GM19351 (cell line): ENCODE measurements at regions not wholly inside any gene's neighbourhood (a gene's known extent, or its start where the extent isn't known, plus 50 kb on each side); places are given as distances from the start of the nearest gene placed in this dataset.
"Not testable (repeated sequence)": the region's sequence is repeated elsewhere in the genome, so short reads cannot be mapped to it uniquely, and the experiment has no call there.

ENCODE experiments used
- ATAC-seq: cut with Tn5 transposase; IDR thresholded peaks from one replicate; pipeline ENCODE4 v1.9.1; 2021; ENCODE audit warnings: mild to moderate bottlenecking, moderate library complexity; ENCODE audit not compliant: unreplicated experiment

- no peak for ATAC-seq
These were observed 575.2 kb downstream of the PIK3C3 start for GRCh38 chr18:42530276-42530675.

- no peak for ATAC-seq
These were observed 577.1 kb downstream of the PIK3C3 start for GRCh38 chr18:42532119-42532518.

- ATAC-seq, result no peak
These were observed 578.1 kb downstream of the PIK3C3 start for GRCh38 chr18:42533009-42533575.

- no peak for ATAC-seq
These were observed 578.6 kb downstream of the PIK3C3 start for GRCh38 chr18:42533616-42534015.

GRCh38 chr18:42534313-42534712 is 579.3 kb downstream of the PIK3C3 start:
- ATAC-seq, result no peak

- no peak for ATAC-seq
These were observed 579.0 kb downstream of the RIT2 start for GRCh38 chr18:42536442-42536841.

GRCh38 chr18:42537291-42537690 is 578.2 kb downstream of the RIT2 start:
- ATAC-seq, result no peak

GRCh38 chr18:42544901-42545300 is 570.6 kb downstream of the RIT2 start:
- ATAC-seq, result no peak

GRCh38 chr18:42545825-42546224 is 569.7 kb downstream of the RIT2 start:
- ATAC-seq, result no peak

GRCh38 chr18:42548493-42548892 is 567.0 kb downstream of the RIT2 start:
- ATAC-seq, result no peak

GRCh38 chr18:42549596-42549995 is 565.9 kb downstream of the RIT2 start:
- ATAC-seq, result no peak

GRCh38 chr18:42552559-42552958 is 562.9 kb downstream of the RIT2 start:
- not testable (repeated sequence) for ATAC-seq

- no peak for ATAC-seq
These were observed 556.3 kb downstream of the RIT2 start for GRCh38 chr18:42559069-42559690.

GRCh38 chr18:42561521-42561920 is 554.0 kb downstream of the RIT2 start:
- no peak for ATAC-seq

- ATAC-seq, result no peak
These were observed 551.5 kb downstream of the RIT2 start for GRCh38 chr18:42563995-42564394.

GRCh38 chr18:42564761-42565160 is 550.7 kb downstream of the RIT2 start:
- no peak for ATAC-seq

GRCh38 chr18:42568773-42569172 is 546.7 kb downstream of the RIT2 start:
- no peak for ATAC-seq

- ATAC-seq, result no peak
These were observed 540.6 kb downstream of the RIT2 start for GRCh38 chr18:42574871-42575270.

GRCh38 chr18:42576124-42576523 is 539.4 kb downstream of the RIT2 start:
- no peak for ATAC-seq

- ATAC-seq, result no peak
These were observed 536.7 kb downstream of the RIT2 start for GRCh38 chr18:42578792-42579191.

GRCh38 chr18:42582266-42582665 is 533.2 kb downstream of the RIT2 start:
- no peak for ATAC-seq

GRCh38 chr18:42583283-42583731 is 532.2 kb downstream of the RIT2 start:
- no peak for ATAC-seq

GRCh38 chr18:42586601-42587000 is 528.9 kb downstream of the RIT2 start:
- no peak for ATAC-seq
